H1 (cell line): ENCODE measurements at regions not wholly inside any gene's neighbourhood (a gene's known extent, or its start where the extent isn't known, plus 50 kb on each side); places are given as distances from the start of the nearest gene placed in this dataset.

Experiments used
- CTCF ChIA-PET: fragments of 300-600 bp; sonication (Branson Sonifier 250); formaldehyde crosslinking; loops from one replicate; lab custom pipeline; 2021; ENCODE audit not compliant: partially characterized antibody; lab: Charles Lee
- POLR2A ChIA-PET: fragments of 300-600 bp; sonication (Branson Sonifier 250); formaldehyde crosslinking; loops from one replicate; lab custom pipeline; 2021; ENCODE audit warnings: inconsistent platforms; ENCODE audit not compliant: partially characterized antibody; lab: Charles Lee
- DNase-seq, 2 experiments: peaks; one replicate each; pipeline versions ENCODE4 v3.0.0 to v3.0.0-alpha.2; 2010 to 2022; ENCODE audit warnings: low spot score in 2 of 2, low read depth in 1 of 2, mixed read lengths in 1 of 2
- FAIRE-seq: peaks from 2 replicates; lab custom pipeline; 2011; peaks lifted over from hg19 to GRCh38; lab: Jason Lieb, UNC
- H2AFZ ChIP-seq: 2 replicates; pipeline ENCODE4 v1.8.1; 2012; ENCODE audit warnings: low read length, inconsistent platforms
- H2AK5ac ChIP-seq: 2 replicates; pipeline ENCODE4 v1.6.1; 2013; ENCODE audit warnings: low read depth, low read length
- H2BK120ac ChIP-seq: replicated peaks from 2 replicates; pipeline ENCODE3; 2013; ENCODE audit warnings: low read depth, low read length, inconsistent platforms
- H2BK12ac ChIP-seq: 2 replicates; pipeline ENCODE4 v1.6.1; 2013; ENCODE audit warnings: low read depth, low read length
- H2BK15ac ChIP-seq: 2 replicates; pipeline ENCODE4 v1.6.1; 2013; ENCODE audit warnings: low read length
- H2BK20ac ChIP-seq: 2 replicates; pipeline ENCODE4 v1.6.1; 2013; ENCODE audit warnings: low read length
- H2BK5ac ChIP-seq: 2 replicates; pipeline ENCODE4 v1.6.1; 2013; ENCODE audit warnings: low read depth, low read length
- H3K14ac ChIP-seq: 2 replicates; pipeline ENCODE4 v1.6.1; 2013; ENCODE audit warnings: inconsistent platforms; ENCODE audit not compliant: insufficient read length
- H3K18ac ChIP-seq: 2 replicates; pipeline ENCODE4 v1.6.1; 2013; ENCODE audit warnings: low read length; ENCODE audit errors: extremely low read depth
- H3K23ac ChIP-seq: 2 replicates; pipeline ENCODE4 v1.6.1; 2013; ENCODE audit warnings: inconsistent platforms; ENCODE audit not compliant: insufficient read length
- H3K23me2 ChIP-seq: 2 replicates; pipeline ENCODE4 v1.6.1; 2013; ENCODE audit warnings: low read depth, low read length
- H3K27ac ChIP-seq: 2 replicates; pipeline ENCODE4 v1.6.1; 2011; ENCODE audit warnings: low read depth, low read length, inconsistent platforms
- H3K27me3 ChIP-seq, 4 experiments: replicated peaks in 1 of 4; 1 replicate in 1 of 4; 2 replicates in 3 of 4; pipeline versions ENCODE4 v1.6.1 to v1.8.1; 2011 to 2013; ENCODE audit warnings: low read length in 3 of 4, mild to moderate bottlenecking in 3 of 4, inconsistent platforms in 2 of 4, mixed read lengths in 2 of 4, moderate library complexity in 1 of 4; ENCODE audit not compliant: control insufficient read depth in 3 of 4, insufficient read depth in 3 of 4; ENCODE audit errors: extremely low read depth in 1 of 4
- H3K36me3 ChIP-seq, 4 experiments: 2 replicates each; pipeline versions ENCODE4 v1.6.1 to v1.8.1; 2011 to 2013; ENCODE audit warnings: mild to moderate bottlenecking in 4 of 4, low read length in 3 of 4, moderate library complexity in 2 of 4, control low read depth in 1 of 4, inconsistent platforms in 1 of 4; ENCODE audit not compliant: insufficient read depth in 4 of 4, control insufficient read depth in 2 of 4
- H3K4ac ChIP-seq: replicated peaks from 2 replicates; pipeline ENCODE3; 2013; ENCODE audit warnings: low read length, low read depth, mixed read lengths, inconsistent platforms; ENCODE audit not compliant: insufficient read length
- H3K4me1 ChIP-seq, 4 experiments: replicated peaks in 1 of 4; 1 replicate in 1 of 4; 2 replicates in 3 of 4; pipeline versions ENCODE4 v1.6.1 to v1.8.1; 2011 to 2013; ENCODE audit warnings: low read length in 3 of 4, inconsistent platforms in 2 of 4, mixed read lengths in 1 of 4; ENCODE audit not compliant: insufficient read depth in 4 of 4, control insufficient read depth in 3 of 4
- H3K4me2 ChIP-seq, 2 experiments: 2 replicates each; pipeline versions ENCODE4 v1.6.1 to v1.8.1; 2011 to 2013; ENCODE audit warnings: low read depth in 2 of 2, low read length in 2 of 2, control low read depth in 1 of 2, inconsistent platforms in 1 of 2, mild to moderate bottlenecking in 1 of 2; ENCODE audit not compliant: insufficient read depth in 1 of 2
- H3K4me3 ChIP-seq, 4 experiments: fragments of 200-600, 300-600 bp in 1 of 4; sonication (generic), shearing (Covaris generic), sonication (Bioruptor Twin) in 1 of 4; 2 replicates each; pipeline versions ENCODE4 v1.5.1 to v1.8.1; 2011 to 2016; ENCODE audit warnings: low read length in 4 of 4, low read depth in 3 of 4, control low read depth in 2 of 4, inconsistent platforms in 2 of 4, mild to moderate bottlenecking in 2 of 4, mixed read lengths in 1 of 4, moderate library complexity in 1 of 4; ENCODE audit not compliant: insufficient read depth in 2 of 4; ENCODE audit errors: extremely low read depth in 1 of 4
- H3K56ac ChIP-seq: replicated peaks from 2 replicates; pipeline ENCODE3; 2013; ENCODE audit warnings: low read depth, mild to moderate bottlenecking, mixed read lengths, low read length, inconsistent platforms; ENCODE audit not compliant: insufficient read length
- H3K79me1 ChIP-seq: 2 replicates; pipeline ENCODE4 v1.6.1; 2013; ENCODE audit warnings: low read depth, low read length, control low read depth
- H3K79me2 ChIP-seq, 2 experiments: 2 replicates each; pipeline versions ENCODE4 v1.6.1 to v1.8.1; 2012 to 2013; ENCODE audit warnings: low read length in 2 of 2, mild to moderate bottlenecking in 2 of 2, inconsistent platforms in 1 of 2; ENCODE audit not compliant: insufficient read depth in 2 of 2, control insufficient read depth in 1 of 2
- H3K9ac ChIP-seq, 4 experiments: replicated peaks in 1 of 4; 1 replicate in 1 of 4; 2 replicates in 3 of 4; pipeline versions ENCODE4 v1.6.1 to v1.8.1; 2011 to 2013; ENCODE audit warnings: low read depth in 3 of 4, low read length in 3 of 4, control low read depth in 2 of 4, mild to moderate bottlenecking in 2 of 4, moderate library complexity in 2 of 4, inconsistent platforms in 1 of 4; ENCODE audit errors: extremely low read depth in 1 of 4
- H3K9me3 ChIP-seq, 2 experiments: 2 replicates each; pipeline versions ENCODE4 v1.6.1 to v1.8.1; 2012 to 2013; ENCODE audit warnings: mild to moderate bottlenecking in 2 of 2, moderate library complexity in 2 of 2, control low read depth in 1 of 2, inconsistent platforms in 1 of 2, low read depth in 1 of 2, low read length in 1 of 2, mixed read lengths in 1 of 2; ENCODE audit not compliant: insufficient read depth in 2 of 2
- H4K20me1 ChIP-seq, 2 experiments: replicated peaks in 1 of 2; 2 replicates each; pipeline versions ENCODE3 to v1.8.1; 2011 to 2013; ENCODE audit warnings: inconsistent platforms in 2 of 2, low read length in 2 of 2, mild to moderate bottlenecking in 1 of 2; ENCODE audit not compliant: insufficient read depth in 2 of 2, control insufficient read depth in 1 of 2
- H4K5ac ChIP-seq: 2 replicates; pipeline ENCODE4 v1.6.1; 2013; ENCODE audit warnings: low read length, low read depth, mixed read lengths, inconsistent platforms; ENCODE audit not compliant: insufficient read length
- H4K8ac ChIP-seq: 2 replicates; pipeline ENCODE4 v1.8.0; 2013; ENCODE audit warnings: mild to moderate bottlenecking, moderate library complexity, low read length, inconsistent platforms; ENCODE audit not compliant: insufficient read depth; ENCODE audit errors: extremely low read depth
- H4K91ac ChIP-seq: replicated peaks from 2 replicates; pipeline ENCODE3; 2013; ENCODE audit warnings: low read length, mixed read lengths, inconsistent platforms; ENCODE audit not compliant: insufficient read length
- E2F6 ChIP-seq: IDR thresholded peaks from 2 replicates; pipeline ENCODE4 v1.6.1; 2012; ENCODE audit warnings: inconsistent platforms
- JUN ChIP-seq: IDR thresholded peaks from 2 replicates; pipeline ENCODE4 v1.6.1; 2011; ENCODE audit warnings: low read depth, mild to moderate bottlenecking, improper control_type of control experiment, low read length
- MAX ChIP-seq: IDR thresholded peaks from 2 replicates; pipeline ENCODE4 v1.6.1; 2012; ENCODE audit warnings: inconsistent platforms
- NRF1 ChIP-seq: IDR thresholded peaks from 2 replicates; pipeline ENCODE4 v1.6.1; 2011; ENCODE audit warnings: mild to moderate bottlenecking, low read depth, low read length, improper control_type of control experiment
- TCF12 ChIP-seq: IDR thresholded peaks from 2 replicates; pipeline ENCODE4 v1.6.1; 2011; ENCODE audit warnings: low read depth, mild to moderate bottlenecking, low read length
- WGBS, 2 experiments: shearing (Covaris generic) in 1 of 2; methylation state at CpG; one replicate each; pipeline versions ENCODE4 v1.1.6 to v1.1.7; 2013 to 2015; ENCODE audit warnings: low lambda C conversion rate in 2 of 2, mixed read lengths in 2 of 2, inconsistent platforms in 1 of 2, low coverage in 1 of 2, missing lambda C conversion rate in 1 of 2; ENCODE audit not compliant: insufficient replicate concordance in 2 of 2, insufficient coverage in 1 of 2, insufficient read length in 1 of 2; ENCODE audit errors: extremely low coverage in 1 of 2, missing lambda C conversion rate in 1 of 2; 5-methylcytosine and 5-hydroxymethylcytosine counted together

GRCh38 chr5:40381016-40381415 lies 298.7 kb upstream of the PTGER4 start:
- Histone ChIP-seq H3K79me2 (no peaks in the 10 kb centered on the region), H4K8ac (no peak overlapping the region), H2BK20ac (no peak overlapping the region), H2BK12ac (no peak overlapping the region), H2BK15ac (no peak overlapping the region), H3K23me2 (no peaks in the 10 kb centered on the region), H3K9ac (no peak overlapping the region), H3K4me1 (peaks cover 0 to 6% (median 2%) of the 10 kb centered on the region in 4 experiments; a peak in 1 of 7 replicates), H3K14ac (no peak overlapping the region), H4K5ac (no peak overlapping the region), H3K36me3 (no peaks in the 10 kb centered on the region), H4K20me1 (no peaks in the 10 kb centered on the region), H3K56ac (no peak overlapping the region), H3K4me2 (no peak overlapping the region), H2AK5ac (no peak overlapping the region), H3K4ac (no peak overlapping the region), H2BK120ac (no peak overlapping the region)
- DNase-seq, result no peak
- POLR2A ChIA-PET, result no interaction called here
- WGBS, 2 experiments, result 93% methylated on average over 4 of the region's 4 CpGs; no CpG with 5 or more reads in 1 of the 2 experiments
- TF ChIP-seq E2F6 (no peak), TCF12 (no peak), JUN (no peak), NRF1 (no peak), MAX (no peak)
- TF ChIP-seq, all 59 proteins: peak for 0
- CTCF ChIA-PET, result no interaction called here
- no peak for FAIRE-seq
- no peak overlapping the region for H4K91ac ChIP-seq
- H3K18ac ChIP-seq, result no peak overlapping the region
- no peaks in the 10 kb centered on the region for H3K27me3 ChIP-seq
- H3K79me1 ChIP-seq, result no peaks in the 10 kb centered on the region
- H2AFZ ChIP-seq, result no peak overlapping the region
- no peak overlapping the region for H3K27ac ChIP-seq
- H3K9me3 ChIP-seq, result no peaks in the 10 kb centered on the region
- no peak overlapping the region for H2BK5ac ChIP-seq
- H3K23ac ChIP-seq, result no peak overlapping the region
- no peak overlapping the region for H3K4me3 ChIP-seq
